Stimulated activated CD8-positive, alpha-beta memory T cell treated with anti-CD3 and anti-CD28 coated beads, Interleukin-2, amount 100 ng/mL, for 1 hour (primary cell): ENCODE measurements at regions not wholly inside any gene's neighbourhood (a gene's known extent, or its start where the extent isn't known, plus 50 kb on each side); places are given as distances from the start of the nearest gene placed in this dataset.

Experiments used
- DNase-seq, 2 donors: peaks; one replicate each; pipeline ENCODE4 v3.0.0-alpha.2; 2020; ENCODE audit warnings: low read depth in 2 of 2

GRCh38 chr2:43034242-43034619, 192.2 kb downstream of the ZFP36L2 start:
- no peak for DNase-seq

- DNase-seq: no peak
Measured at GRCh38 chr2:43033466-43034241, 192.8 kb downstream of the ZFP36L2 start.

DNA sequence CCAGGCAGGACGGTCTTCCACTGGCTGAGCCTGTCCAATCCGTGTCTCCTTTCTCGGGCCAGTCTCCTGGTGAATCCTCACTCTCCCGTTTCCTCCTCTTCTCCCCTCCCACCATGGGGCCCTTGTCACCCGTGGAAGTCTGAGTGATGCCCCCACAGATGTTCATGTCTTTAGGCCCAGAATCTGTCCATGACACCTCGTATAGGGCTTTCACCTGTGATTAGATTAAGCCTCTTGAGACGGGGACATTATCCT, 193.5 kb downstream of the ZFP36L2 start:
- no peak for DNase-seq

- no peak for DNase-seq
Measured at GRCh38 chr2:43032213-43033015, 194.0 kb downstream of the ZFP36L2 start.

DNA sequence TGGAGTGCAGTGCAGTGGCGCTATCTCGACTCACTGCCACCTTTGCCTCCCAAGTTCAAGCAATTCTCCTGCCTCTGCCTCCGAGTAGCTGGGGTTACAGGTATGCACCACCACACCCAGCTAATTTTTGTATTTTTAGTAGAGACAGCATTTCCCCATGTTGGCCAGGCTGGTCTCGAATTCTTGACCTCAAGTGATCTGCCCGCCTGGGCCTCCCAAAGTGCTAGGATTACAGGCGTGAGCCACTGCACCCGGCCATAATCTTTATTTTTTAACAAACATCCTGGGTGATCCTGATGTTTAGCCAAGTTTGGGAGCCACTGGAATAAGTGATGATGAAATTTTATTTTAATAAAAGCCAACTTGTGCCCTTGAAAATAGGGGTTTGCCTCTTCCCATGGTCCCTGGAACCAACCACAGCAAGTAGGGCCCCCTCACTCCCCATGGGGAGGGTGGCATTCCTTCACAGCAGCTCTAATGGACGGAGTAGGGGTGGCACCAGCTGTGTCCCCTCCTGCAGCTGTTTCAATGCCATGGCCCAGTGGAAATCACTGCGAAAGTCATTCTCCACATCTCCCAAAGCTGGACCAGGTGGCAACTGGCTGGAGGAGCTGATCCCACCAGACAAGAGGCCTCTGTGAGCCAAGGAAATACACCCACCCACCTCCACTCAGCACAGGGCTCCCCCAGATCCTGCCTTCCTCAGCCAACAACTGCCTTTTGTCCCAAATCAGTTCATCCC, 194.8 kb downstream of the ZFP36L2 start:
- no peak for DNase-seq

DNA sequence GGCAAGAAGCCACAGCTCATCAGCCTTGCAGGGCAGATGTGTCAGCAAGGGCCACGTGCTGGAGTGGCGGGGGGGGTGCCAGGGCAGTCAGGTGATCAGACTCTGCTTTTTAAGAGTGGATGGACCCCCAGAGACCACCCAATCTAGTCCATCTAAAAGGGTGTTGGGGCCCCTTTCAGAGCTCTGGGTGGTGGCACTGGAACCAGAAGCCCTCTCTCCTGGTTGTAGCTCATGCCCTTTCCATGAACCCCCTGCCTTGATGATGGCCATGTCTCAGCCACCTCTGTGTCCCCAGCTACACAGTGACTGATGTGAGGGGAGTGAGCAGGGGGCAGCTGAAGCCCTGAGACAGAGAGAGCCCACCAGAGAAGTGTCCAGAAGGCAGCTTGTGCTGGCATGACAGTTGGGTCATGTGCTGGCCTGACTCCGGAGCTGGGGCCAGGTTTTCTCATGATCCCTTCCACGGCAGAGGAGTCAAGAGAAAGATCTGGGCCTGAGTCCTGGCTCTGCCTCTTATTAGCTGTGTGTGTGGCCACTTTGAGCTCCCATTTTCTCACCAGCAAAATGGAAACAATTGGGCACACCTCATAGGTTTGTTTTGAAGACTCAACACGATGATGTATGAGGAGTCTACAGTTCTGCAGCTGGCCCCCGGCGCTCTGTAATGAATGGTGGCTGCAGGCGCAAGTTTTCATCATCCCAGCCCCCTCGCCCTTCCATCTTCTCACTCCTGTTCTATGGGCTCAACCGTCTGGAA, 195.7 kb downstream of the ZFP36L2 start:
- DNase-seq: no peak

GRCh38 chr2:43029186-43029585, 197.2 kb downstream of the ZFP36L2 start:
- DNase-seq: no peak

DNA sequence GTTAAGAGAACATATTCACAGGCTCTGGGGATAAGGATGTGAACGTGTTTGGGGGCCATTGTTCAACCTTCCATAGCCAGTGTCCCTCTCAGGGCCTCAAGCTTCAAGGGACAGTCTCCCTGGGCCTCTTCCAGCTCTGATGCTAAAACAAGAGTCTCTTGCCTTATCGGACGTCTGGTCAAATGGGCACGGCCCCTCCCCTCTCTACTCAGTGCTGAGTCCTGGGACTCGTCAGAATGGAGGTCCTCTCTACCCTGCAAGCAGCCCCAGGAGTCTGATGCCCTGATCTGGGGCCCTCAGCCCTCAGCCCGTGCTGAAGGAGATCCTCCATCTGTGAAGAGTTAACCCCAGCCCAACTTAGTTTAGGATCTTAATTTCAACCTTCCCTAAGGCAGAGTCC, 198.2 kb downstream of the ZFP36L2 start:
- no peak for DNase-seq

DNA sequence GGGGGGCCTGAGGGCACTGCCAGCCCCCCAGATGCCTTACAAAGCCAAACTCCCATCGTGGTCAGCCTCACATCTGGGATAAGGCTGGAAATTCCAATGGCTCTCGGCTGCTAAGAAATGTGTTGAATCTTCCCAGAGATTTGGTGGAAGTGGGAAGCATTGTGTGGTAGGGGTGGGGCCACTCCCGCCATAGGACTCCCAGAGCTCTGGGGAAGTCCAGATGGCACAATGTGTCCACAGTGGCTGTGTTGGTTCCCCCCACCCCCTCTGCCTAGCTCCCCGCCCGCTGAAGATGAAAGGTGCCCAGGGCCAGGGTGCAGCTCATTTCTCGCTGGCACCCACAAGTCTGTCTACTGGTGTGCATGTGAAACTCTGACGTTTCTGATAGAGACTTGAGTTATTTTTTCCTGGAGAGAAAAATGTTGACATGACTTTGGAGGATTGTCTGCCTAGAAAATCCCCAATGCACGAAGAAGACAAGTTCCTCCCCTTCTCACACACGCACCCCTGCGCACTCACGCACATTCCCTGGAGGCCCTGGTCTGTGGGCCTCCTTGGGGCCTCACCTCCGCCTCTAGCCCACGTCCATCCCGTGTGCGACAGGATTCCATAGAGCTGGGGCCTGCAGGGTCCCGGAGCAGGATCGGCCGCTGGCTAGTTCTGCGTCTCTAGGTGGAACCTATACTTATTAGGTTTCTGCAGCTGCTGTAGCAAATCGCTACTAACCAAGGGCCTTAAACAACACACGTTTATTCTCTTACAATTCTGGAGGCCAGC, 199.1 kb downstream of the ZFP36L2 start:
- DNase-seq: no peak

DNA sequence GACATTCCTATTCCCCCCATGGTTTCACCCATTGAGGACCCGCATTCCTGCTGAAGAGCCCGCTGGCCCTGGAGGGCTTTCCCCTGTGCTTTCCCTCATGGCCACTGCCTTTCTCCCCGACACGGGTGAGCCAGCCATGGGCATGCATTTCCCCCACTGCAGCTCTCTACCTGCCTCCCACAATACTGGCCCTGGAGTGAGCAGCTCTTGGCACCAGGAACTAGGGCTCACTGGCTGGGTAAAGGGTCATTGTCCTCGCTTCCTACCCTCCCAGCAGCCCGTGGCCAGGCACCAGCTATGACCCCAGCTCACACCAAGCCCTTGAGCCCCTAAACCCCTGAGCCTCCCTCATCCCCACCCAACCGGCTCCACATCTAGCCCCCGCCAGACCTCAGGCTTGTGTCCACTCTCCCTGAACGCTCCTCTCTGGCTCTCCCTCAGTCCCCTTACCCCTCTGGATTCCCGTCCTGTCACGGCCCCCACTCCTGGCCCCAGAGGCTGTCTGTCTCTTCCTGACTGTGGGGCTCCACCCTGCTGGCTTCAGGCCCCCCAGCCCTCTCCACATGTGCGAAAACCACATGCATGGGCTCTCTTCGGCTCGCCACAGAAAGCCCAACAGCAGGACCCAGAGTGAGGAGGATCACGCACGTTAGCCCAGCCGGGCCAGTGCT, 199.8 kb downstream of the ZFP36L2 start:
- no peak for DNase-seq

- DNase-seq: no peak
Measured at GRCh38 chr2:43025709-43026295, 200.6 kb downstream of the ZFP36L2 start.

GRCh38 chr2:43024515-43025011, 201.8 kb downstream of the ZFP36L2 start:
- DNase-seq: no peak

GRCh38 chr2:43023791-43024514, 202.5 kb downstream of the ZFP36L2 start:
- no peak for DNase-seq

GRCh38 chr2:43022896-43023295, 203.5 kb downstream of the ZFP36L2 start:
- DNase-seq: no peak

DNA sequence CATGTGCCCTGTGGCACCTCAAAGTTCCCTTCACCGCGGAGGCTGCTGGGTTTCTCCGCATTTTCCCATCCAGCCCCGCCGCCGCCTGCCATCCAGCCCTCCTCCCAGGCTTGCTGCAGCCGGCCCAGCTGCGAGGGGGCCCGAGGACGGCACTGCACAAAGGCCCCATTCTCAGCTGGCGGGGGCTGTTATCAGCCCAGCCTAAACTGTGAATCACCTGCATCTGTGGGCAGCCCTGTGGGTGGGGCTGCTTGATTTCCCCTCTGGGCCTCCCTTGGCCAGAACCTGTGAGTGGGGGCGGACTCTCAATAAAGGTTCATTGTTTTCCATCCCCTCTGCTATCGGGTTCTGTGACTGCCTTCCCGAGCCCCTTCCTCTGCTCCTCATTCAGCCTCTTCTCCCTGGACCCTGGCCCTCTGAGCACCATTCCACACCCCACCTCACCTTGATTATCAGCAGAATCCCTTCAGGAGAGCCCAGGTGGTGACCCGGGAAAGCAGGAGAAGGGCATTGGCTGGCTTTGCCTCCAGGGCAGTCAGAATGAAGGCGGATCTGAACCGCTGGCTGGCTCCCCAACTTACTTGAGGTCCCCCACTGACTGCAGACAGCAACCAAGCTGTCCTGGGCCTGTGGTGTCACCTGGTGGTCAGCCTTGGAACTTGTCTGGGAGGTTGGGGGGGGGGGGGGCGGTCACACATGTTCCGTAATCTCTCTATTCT, 204.5 kb downstream of the ZFP36L2 start:
- no peak for DNase-seq

DNA sequence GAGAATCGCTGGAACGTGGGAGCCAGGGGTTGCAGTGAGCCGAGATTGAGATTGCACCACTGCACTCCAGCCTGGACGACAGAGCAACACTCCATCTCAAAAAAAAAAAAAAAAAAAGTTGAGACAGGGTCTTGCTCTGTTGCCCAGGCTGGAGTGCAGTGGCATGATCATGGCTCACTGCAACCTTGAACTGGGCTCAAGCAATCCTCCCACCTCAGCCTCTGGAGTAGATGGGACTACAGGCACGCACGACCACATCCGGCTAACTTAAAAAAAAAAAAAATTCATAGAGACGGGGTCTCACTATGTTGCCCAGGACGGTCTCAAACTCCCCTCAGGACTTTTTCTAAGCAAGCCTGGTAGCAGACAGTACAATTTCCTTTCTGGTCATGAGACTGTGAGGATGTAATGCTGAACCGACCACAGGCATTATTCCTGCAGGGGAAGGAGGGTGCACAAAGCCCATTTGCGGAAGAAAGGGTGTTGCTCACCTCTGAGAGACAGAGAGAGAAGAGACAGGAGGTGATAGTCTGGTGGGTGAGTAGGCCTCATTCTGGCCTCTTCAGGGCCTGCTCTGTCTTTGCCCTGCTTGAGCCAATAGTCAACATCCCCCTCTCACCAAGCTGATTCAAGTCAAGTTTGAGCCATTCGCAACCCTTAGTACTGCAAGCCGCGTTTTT, 205.3 kb downstream of the ZFP36L2 start:
- DNase-seq: no peak

DNA sequence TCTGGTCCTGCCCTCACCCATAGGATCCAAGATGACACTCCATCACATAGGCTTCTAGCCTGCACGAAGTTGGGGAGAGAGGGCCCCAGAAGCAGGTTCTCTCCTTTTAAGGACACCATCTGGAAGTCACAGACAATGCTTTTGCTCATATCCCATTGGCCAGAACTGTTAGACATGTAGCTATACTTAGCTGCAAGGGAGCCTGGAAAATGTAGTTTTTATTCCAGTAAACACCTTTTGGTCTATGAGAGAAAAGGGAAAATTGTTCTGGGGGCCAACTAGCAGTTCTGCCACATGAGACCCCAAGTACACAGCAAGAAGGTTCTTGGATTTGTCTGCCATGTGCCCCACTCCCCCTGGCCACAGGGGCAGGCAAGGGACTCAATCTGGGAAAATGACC, 206.1 kb downstream of the ZFP36L2 start:
- no peak for DNase-seq

GRCh38 chr2:43019536-43020183, 206.7 kb downstream of the ZFP36L2 start:
- no peak for DNase-seq
